Activated effector memory CD4-positive, alpha-beta T cell treated with Interleukin-2 at 50 U/mL for 16 hours (primary cell): ENCODE measurements at regions not wholly inside any gene's neighbourhood (a gene's known extent, or its start where the extent isn't known, plus 50 kb on each side); places are given as distances from the start of the nearest gene placed in this dataset.

Experiments
- DNase-seq: peaks from one replicate; pipeline ENCODE4 v3.0.0-alpha.2; 2020

DNA sequence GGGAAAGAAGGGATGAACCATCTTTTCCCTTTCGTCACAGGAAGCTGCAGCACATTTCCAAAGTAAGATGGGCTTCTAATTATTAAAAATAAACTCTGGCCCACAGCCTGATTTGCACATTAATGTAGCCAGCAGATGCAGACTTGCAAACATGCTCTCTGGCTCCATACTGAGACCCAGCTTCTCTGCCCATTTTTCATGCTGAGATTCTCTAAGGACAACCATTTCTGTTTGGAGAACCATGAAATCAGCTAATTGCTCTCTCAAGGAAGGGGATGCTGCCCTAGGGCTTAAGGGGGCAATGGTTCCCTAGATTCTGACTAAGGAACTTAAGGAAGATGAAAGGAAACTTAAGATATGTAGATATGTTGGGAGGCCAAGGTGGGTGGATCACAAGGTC, 63.0 kb upstream of the CES5A start:
- no peak for DNase-seq

DNA sequence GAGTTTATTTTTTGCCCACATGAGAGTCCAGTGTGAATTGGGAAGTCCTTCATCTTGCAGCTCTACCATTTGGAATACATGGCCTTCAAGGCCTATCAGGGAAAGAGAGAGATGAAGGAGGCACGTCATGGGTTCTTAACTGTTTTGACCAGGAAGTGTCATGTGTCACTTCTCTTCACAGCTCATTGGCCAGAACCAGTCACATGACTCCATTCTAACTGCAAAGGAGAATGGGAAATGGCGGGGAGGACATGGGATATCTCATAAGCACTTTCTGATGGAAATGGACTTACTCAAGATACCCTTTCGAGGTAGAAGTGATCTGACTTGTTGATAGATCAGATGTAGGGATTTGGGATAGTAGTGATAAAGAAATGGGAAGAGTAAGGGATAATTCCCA, 57.9 kb upstream of the CES5A start:
- DNase-seq: no peak

DNA sequence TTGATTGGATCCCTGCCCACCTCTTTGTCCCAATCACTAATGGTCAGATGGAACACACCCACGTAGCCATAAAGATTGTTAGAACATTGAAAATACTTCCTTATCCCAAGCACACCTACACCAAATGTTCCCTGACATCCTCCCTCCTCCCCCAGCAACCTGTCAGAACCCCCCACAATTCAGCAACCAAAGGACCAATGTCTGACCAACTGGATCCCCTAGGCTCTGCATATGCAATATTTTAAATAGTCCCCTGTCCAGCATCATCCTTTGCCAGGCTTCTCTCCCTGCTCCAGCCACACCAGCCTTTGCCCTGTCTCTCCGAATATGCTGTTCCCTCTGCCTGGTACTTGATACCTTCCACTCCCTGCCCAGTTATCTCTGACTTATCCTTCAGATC, 54.9 kb upstream of the CES5A start:
- no peak for DNase-seq

DNA sequence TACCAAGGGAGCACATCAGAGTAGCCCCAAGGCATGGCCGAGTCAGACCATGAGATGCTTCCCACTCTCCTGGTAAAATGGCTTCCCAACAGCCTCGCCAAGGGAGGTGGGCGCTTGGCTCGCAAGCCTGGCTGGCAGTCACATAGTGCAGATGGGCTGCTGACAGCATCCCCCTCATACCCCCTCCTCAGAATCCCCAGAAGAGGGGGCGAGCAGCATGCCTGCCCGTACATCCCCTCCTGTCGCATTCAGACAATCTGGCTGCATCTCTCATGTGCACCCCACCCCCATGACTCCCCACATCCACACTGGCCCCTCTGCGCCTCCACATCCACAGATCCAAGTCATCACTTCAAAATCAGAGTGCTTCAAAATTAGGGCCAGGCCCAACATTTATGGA, 54.0 kb upstream of the CES5A start:
- DNase-seq: no peak

DNA sequence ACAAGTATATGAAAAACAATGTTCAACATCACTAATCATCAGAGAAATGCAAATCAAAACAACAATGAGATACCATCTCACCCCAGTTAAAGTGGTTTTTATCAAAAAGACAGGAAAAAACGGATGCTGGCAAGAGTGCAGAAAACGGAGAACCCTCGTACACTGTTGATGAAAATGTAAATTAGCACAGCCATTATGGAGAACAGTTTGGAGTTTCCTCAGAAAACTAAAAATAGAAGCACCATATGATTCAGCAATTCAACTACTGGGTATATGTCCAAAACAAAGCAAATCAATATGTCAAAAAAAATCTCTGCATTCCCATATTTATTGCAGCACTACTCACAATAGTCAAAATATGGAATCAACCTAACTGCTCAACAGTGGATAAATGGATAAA, 50.1 kb upstream of the CES5A start:
- no peak for DNase-seq
